Thyroid gland (tissue), 4 donors: ENCODE measurements at regions not wholly inside any gene's neighbourhood (a gene's known extent, or its start where the extent isn't known, plus 50 kb on each side); places are given as distances from the start of the nearest gene placed in this dataset.
A peak's percentile ranks its signal among the peaks of the same experiment; 100 is the strongest.
"Not testable (repeated sequence)": the region's sequence is repeated elsewhere in the genome, so short reads cannot be mapped to it uniquely, and the experiment has no call there.

Experiments
- DNase-seq, 2 donors: peaks; one replicate each; pipeline ENCODE4 v3.0.0-alpha.2; 2019
- H3K27ac ChIP-seq, 3 donors: fragments of 200-600 bp; sonication (generic); 1 replicate in 2 of 3; 2 replicates in 1 of 3; pipeline ENCODE4 v1.5.1; 2016 to 2019; ENCODE audit warnings: mild to moderate bottlenecking in 1 of 3, moderate library complexity in 1 of 3
- H3K27me3 ChIP-seq: fragments of 200-600 bp; sonication (generic); one replicate; pipeline ENCODE4 v1.5.1; 2019
- H3K36me3 ChIP-seq, 2 donors: fragments of 200-600 bp; sonication (generic); one replicate each; pipeline ENCODE4 v1.5.1; 2016 to 2019
- H3K4me1 ChIP-seq, 2 donors: fragments of 200-600 bp; sonication (generic); one replicate each; pipeline ENCODE4 v1.5.1; 2017 to 2019
- H3K4me3 ChIP-seq, 3 donors: fragments of 200-600 bp; sonication (generic); replicated peaks in 1 of 3; 1 replicate in 2 of 3; 2 replicates in 1 of 3; pipeline ENCODE4 v1.5.1; 2016; ENCODE audit warnings: mild to moderate bottlenecking in 1 of 3
- H3K9me3 ChIP-seq: fragments of 200-600 bp; sonication (generic); one replicate; pipeline ENCODE4 v1.5.1; 2017
- POLR2A ChIP-seq, 2 donors: fragments of 450-650 bp; IDR thresholded peaks; one replicate each; pipeline ENCODE4 v1.6.1; 2017; ENCODE audit warnings: antibody characterized with exemption in 2 of 2, mild to moderate bottlenecking in 2 of 2, moderate library complexity in 1 of 2
- WGBS, 2 donors: methylation state at CpG; one replicate each; pipeline ENCODE4 v1.1.5; 2017; 5-methylcytosine and 5-hydroxymethylcytosine counted together
- intact Hi-C: fragments of 100-400 bp; cut with DNase I; formaldehyde crosslinking; loops from one replicate; pipeline ENCODE4 v1.15.1; 2023
- TF ChIP-seq, protein P1 (sequence below), 6 experiments: fragments of 200-600 bp in 3 of 6; fragments of 450-650 bp in 3 of 6; sonication (generic) in 3 of 6; IDR thresholded peaks; one replicate each; pipeline ENCODE4 v1.5.1; 2016 to 2019; ENCODE audit warnings: antibody characterized with exemption in 6 of 6, mild to moderate bottlenecking in 2 of 6, inconsistent platforms in 1 of 6, moderate library complexity in 1 of 6

DNA sequence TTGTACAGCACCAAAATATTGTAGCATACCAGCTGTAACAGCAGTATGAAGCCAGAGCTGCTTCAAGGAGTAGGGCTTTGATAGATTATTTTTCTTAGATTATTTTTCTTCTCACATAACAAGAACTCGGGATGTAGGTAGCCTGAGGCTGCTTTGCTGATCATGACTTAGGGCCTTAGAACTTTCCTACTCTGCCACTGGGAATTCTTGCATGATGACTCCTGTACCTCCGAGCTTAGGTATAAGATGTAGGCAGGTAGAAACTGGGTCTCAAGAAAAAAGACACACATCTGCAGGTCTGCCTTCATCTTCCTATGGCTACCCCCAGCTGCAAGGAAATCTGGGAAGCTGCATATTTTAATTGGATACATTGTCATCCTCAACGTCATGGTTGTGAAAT, 115.9 kb upstream of the PNPLA4 start:
- Histone ChIP-seq H3K4me3 (no peak overlapping the region), H3K27ac (no peak overlapping the region), H3K36me3 (no peaks in the 10 kb centered on the region), H3K4me1 (peaks cover 2 to 6% of the 10 kb centered on the region in 2 donors), H3K9me3 (no peaks in the 10 kb centered on the region), H3K27me3 (no peaks in the 10 kb centered on the region)
- no peak for DNase-seq
- TF ChIP-seq POLR2A (IDR thresholded peaks at IDR 0.05) = no peak
- TF ChIP-seq, protein P1, sequence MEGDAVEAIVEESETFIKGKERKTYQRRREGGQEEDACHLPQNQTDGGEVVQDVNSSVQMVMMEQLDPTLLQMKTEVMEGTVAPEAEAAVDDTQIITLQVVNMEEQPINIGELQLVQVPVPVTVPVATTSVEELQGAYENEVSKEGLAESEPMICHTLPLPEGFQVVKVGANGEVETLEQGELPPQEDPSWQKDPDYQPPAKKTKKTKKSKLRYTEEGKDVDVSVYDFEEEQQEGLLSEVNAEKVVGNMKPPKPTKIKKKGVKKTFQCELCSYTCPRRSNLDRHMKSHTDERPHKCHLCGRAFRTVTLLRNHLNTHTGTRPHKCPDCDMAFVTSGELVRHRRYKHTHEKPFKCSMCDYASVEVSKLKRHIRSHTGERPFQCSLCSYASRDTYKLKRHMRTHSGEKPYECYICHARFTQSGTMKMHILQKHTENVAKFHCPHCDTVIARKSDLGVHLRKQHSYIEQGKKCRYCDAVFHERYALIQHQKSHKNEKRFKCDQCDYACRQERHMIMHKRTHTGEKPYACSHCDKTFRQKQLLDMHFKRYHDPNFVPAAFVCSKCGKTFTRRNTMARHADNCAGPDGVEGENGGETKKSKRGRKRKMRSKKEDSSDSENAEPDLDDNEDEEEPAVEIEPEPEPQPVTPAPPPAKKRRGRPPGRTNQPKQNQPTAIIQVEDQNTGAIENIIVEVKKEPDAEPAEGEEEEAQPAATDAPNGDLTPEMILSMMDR (IDR thresholded peaks at IDR 0.05) = no peak
- intact Hi-C loops = no loop called here
- 90 to 100% methylated on average over 2 to 3 of the region's 3 CpGs for WGBS, 2 donors

DNA sequence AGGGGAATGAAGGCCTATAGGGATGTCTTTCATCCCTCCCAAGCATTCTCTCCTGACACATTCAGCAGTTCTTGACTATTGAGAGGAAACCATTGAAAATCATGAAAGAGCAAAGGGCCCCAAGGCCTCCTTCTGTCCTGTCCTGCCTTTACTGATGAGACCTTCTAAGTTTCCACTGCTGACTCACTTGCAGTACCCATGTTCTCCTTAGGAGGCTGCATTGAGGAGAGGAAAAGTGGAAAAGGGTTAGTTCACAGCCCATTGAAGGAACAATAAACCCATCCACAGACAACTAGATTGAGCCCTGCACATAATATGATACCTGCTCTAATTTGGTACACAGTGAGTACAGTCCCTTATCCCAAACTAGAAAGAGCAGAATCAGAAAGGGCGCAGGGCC, 115.1 kb upstream of the PNPLA4 start:
- DNase-seq = no peak
- H3K27me3 ChIP-seq = no peaks in the 10 kb centered on the region
- no peak overlapping the region for H3K4me3 ChIP-seq
- H3K4me1 ChIP-seq = peaks cover 0 to 5% of the 10 kb centered on the region in 2 donors
- intact Hi-C loops = no loop called here
- H3K27ac ChIP-seq = no peak overlapping the region
- H3K9me3 ChIP-seq = no peaks in the 10 kb centered on the region
- TF ChIP-seq, protein P1 (IDR thresholded peaks at IDR 0.05) = peak in 1 of 6 experiments; percentile 11
- TF ChIP-seq POLR2A (IDR thresholded peaks at IDR 0.05) = no peak
- WGBS, 2 donors = 86 to 100% methylated on average over 1 of the region's 1 CpG
- H3K36me3 ChIP-seq = no peaks in the 10 kb centered on the region

DNA sequence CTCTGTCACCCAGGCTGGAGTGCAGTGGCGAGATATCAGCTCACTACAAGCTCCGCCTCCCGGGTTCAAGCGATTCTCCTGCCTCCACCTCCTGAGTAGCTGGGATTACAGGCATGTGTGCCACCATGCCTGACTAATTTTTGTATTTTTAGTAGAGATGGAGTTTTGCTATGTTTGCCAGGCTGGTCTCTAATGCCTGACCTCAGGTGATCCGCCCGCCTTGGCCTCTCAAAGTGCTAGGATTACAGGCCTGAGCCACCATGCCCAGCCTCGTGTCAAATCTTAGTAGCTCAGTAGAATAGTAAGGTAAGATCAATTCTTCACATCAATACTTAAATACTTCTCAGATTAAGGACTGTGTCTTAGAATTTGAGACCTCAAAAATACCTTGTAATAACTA, 112.5 kb upstream of the PNPLA4 start:
- peak overlapping the region in 2 of 3 donors; percentile 7 to 39 for H3K27ac ChIP-seq
- H3K27me3 ChIP-seq, H3K9me3 ChIP-seq, H3K4me3 ChIP-seq, H3K36me3 ChIP-seq, intact Hi-C loops: not testable (repeated sequence)
- DNase-seq = peak; percentile 48 to 58
- 43 to 86% methylated on average over 7 of the region's 7 CpGs for WGBS, 2 donors
- peaks cover 0 to 15% of the 10 kb centered on the region in 2 donors for H3K4me1 ChIP-seq

- Histone ChIP-seq H3K4me3 (no peak overlapping the region), H3K36me3 (no peaks in the 10 kb centered on the region), H3K27me3 (no peaks in the 10 kb centered on the region), H3K27ac (peak overlapping the region in 1 of 3 donors; percentile 19), H3K4me1 (peaks cover 11 to 27% of the 10 kb centered on the region in 2 donors), H3K9me3 (no peaks in the 10 kb centered on the region)
- TF ChIP-seq, protein P1 (IDR thresholded peaks at IDR 0.05) = no peak
- no peak for TF ChIP-seq POLR2A (IDR thresholded peaks at IDR 0.05)
- WGBS, 2 donors = 75 to 77% methylated on average over 6 to 8 of the region's 8 CpGs
- no peak for DNase-seq
- intact Hi-C loops = no loop called here
These were observed 110.6 kb upstream of the PNPLA4 start for GRCh38 chrX:8037593-8038348.

- H3K4me1 ChIP-seq = peaks cover 18 to 34% of the 10 kb centered on the region in 2 donors
- H3K4me3 ChIP-seq = no peak overlapping the region
- no peaks in the 10 kb centered on the region for H3K9me3 ChIP-seq
- TF ChIP-seq, protein P1 (IDR thresholded peaks at IDR 0.05) = no peak
- TF ChIP-seq POLR2A (IDR thresholded peaks at IDR 0.05) = no peak
- WGBS, 2 donors = 20 to 26% methylated on average over 4 of the region's 4 CpGs
- peak overlapping the region; percentile 2 to 39 (median 35) for H3K27ac ChIP-seq
- no peak for DNase-seq
- intact Hi-C loops = no loop called here
- H3K36me3 ChIP-seq = no peaks in the 10 kb centered on the region
- H3K27me3 ChIP-seq = no peaks in the 10 kb centered on the region
These were observed 109.7 kb upstream of the PNPLA4 start for GRCh38 chrX:8036914-8037313.
